ENCODE measurements at regions not wholly inside any gene's neighbourhood (a gene's known extent, or its start where the extent isn't known, plus 50 kb on each side); places are given as distances from the start of the nearest gene placed in this dataset.

DNA sequence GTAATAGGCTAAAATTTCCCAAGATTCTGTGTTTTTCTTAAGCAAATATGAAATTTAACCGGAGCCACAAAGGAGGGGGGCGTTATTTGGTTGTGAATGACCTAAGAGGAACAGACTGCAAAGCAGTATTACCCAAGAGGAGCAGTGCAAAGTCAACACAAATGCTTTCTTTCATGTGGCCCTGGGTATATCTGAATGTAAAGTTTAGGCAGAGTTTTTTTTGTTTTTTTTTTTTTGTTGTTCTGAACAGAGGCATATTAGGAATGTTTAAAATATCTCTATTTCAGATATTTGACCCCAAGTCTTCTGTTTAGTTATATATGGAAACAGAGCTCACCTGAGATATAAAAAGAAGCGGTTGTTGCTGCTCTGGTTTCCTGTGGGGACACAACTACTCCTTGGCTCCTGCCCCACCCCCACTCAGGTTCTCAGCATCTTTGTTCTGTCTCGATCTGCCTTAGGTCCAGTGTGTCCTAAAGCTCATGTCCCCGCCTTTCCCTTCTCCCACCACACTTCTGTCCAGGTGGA, 220.7 kb downstream of the RFC3 start:
- no peak overlapping the region for H3K4me3 ChIP-seq (ENCODE audit: low read depth, low read length)
- no peaks in the 10 kb centered on the region for H3K9me3 ChIP-seq (ENCODE audit: control insufficient read depth, insufficient read depth, low read depth, low read length)
- no peaks in the 10 kb centered on the region for H3K36me3 ChIP-seq (ENCODE audit: control insufficient read depth in 2 of 2, insufficient read depth in 1 of 2, low read length in 2 of 2)
- TF ChIP-seq, protein P1, sequence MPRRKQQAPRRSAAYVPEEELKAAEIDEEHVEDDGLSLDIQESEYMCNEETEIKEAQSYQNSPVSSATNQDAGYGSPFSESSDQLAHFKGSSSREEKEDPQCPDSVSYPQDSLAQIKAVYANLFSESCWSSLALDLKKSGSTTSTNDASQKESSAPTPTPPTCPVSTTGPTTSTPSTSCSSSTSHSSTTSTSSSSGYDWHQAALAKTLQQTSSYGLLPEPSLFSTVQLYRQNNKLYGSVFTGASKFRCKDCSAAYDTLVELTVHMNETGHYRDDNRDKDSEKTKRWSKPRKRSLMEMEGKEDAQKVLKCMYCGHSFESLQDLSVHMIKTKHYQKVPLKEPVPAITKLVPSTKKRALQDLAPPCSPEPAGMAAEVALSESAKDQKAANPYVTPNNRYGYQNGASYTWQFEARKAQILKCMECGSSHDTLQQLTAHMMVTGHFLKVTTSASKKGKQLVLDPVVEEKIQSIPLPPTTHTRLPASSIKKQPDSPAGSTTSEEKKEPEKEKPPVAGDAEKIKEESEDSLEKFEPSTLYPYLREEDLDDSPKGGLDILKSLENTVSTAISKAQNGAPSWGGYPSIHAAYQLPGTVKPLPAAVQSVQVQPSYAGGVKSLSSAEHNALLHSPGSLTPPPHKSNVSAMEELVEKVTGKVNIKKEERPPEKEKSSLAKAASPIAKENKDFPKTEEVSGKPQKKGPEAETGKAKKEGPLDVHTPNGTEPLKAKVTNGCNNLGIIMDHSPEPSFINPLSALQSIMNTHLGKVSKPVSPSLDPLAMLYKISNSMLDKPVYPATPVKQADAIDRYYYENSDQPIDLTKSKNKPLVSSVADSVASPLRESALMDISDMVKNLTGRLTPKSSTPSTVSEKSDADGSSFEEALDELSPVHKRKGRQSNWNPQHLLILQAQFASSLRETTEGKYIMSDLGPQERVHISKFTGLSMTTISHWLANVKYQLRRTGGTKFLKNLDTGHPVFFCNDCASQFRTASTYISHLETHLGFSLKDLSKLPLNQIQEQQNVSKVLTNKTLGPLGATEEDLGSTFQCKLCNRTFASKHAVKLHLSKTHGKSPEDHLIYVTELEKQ (tag by site-specific recombination; IDR thresholded peaks at IDR 0.05; ENCODE audit: borderline replicate concordance): no peak
- TF ChIP-seq ZFP37 (tag by site-specific recombination; IDR thresholded peaks at IDR 0.05) (no peak), ZNF341 (tag by site-specific recombination; IDR thresholded peaks at IDR 0.05; ENCODE audit: low read depth) (no peak)
- H3K27ac ChIP-seq (ENCODE audit: extremely low read depth, low read depth, low read length): no peak overlapping the region
- ChIA-PET CTCF (no interaction called here), POLR2A (no interaction called here)
- no peaks in the 10 kb centered on the region for H3K4me1 ChIP-seq (ENCODE audit: control insufficient read depth, insufficient read depth, low read length)

DNA sequence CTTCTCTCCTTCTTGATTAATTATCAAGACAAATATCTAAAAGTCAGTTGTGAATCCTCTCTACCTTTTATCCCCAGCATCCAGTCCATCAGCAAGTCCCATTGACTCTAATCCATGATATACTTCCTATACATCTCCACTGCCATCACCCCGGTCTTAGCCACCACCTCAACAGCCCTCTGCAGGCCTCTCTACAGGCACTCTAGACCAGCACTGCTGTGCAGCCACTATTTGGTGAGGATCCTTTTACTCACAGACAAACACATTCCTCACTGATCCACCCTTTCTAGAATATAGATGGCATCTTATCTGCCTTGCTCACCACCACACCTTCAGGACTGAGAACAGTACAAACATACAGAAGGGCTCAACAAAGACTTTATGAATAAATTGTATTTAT, 221.7 kb downstream of the RFC3 start:
- POLR2A ChIA-PET: no interaction called here
- H3K4me1 ChIP-seq (ENCODE audit: control insufficient read depth, insufficient read depth, low read length): no peaks in the 10 kb centered on the region; the same call in 1 of the 2 replicates

More for the DNA sequence above, 221.7 kb downstream of the RFC3 start:
- Histone ChIP-seq H3K9me3 (ENCODE audit: control insufficient read depth, insufficient read depth, low read depth, low read length) (no peaks in the 10 kb centered on the region), H3K36me3 (ENCODE audit: control insufficient read depth in 2 of 2, insufficient read depth in 1 of 2, low read length in 2 of 2) (no peaks in the 10 kb centered on the region), H3K27ac (ENCODE audit: extremely low read depth, low read depth, low read length) (no peak overlapping the region), H3K4me3 (ENCODE audit: low read depth, low read length) (no peak overlapping the region)
- no peak for TF ChIP-seq ZNF658 (tag by site-specific recombination; IDR thresholded peaks at IDR 0.05)
- TF ChIP-seq ZNF561 (tag by site-specific recombination; IDR thresholded peaks at IDR 0.05; ENCODE audit: borderline replicate concordance): no peak
- TF ChIP-seq ZNF350 (tag by site-specific recombination; IDR thresholded peaks at IDR 0.05): no peak
- no peak for TF ChIP-seq ZNF433 (tag by site-specific recombination; IDR thresholded peaks at IDR 0.05; ENCODE audit: low read depth)
- TF ChIP-seq, protein P2, sequence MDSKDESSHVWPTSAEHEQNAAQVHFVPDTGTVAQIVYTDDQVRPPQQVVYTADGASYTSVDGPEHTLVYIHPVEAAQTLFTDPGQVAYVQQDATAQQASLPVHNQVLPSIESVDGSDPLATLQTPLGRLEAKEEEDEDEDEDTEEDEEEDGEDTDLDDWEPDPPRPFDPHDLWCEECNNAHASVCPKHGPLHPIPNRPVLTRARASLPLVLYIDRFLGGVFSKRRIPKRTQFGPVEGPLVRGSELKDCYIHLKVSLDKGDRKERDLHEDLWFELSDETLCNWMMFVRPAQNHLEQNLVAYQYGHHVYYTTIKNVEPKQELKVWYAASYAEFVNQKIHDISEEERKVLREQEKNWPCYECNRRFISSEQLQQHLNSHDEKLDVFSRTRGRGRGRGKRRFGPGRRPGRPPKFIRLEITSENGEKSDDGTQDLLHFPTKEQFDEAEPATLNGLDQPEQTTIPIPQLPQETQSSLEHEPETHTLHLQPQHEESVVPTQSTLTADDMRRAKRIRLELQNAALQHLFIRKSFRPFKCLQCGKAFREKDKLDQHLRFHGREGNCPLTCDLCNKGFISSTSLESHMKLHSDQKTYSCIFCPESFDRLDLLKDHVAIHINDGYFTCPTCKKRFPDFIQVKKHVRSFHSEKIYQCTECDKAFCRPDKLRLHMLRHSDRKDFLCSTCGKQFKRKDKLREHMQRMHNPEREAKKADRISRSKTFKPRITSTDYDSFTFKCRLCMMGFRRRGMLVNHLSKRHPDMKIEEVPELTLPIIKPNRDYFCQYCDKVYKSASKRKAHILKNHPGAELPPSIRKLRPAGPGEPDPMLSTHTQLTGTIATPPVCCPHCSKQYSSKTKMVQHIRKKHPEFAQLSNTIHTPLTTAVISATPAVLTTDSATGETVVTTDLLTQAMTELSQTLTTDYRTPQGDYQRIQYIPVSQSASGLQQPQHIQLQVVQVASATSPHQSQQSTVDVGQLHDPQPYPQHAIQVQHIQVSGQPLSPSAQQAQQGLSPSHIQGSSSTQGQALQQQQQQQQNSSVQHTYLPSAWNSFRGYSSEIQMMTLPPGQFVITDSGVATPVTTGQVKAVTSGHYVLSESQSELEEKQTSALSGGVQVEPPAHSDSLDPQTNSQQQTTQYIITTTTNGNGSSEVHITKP (tag by site-specific recombination; IDR thresholded peaks at IDR 0.05): no peak
- TF ChIP-seq ZNF391 (tag by site-specific recombination; IDR thresholded peaks at IDR 0.05; ENCODE audit: borderline replicate concordance, low read depth): no peak
- TF ChIP-seq ZNF654 (tag by site-specific recombination; IDR thresholded peaks at IDR 0.05; ENCODE audit: low read depth): no peak
- TF ChIP-seq, protein P3, sequence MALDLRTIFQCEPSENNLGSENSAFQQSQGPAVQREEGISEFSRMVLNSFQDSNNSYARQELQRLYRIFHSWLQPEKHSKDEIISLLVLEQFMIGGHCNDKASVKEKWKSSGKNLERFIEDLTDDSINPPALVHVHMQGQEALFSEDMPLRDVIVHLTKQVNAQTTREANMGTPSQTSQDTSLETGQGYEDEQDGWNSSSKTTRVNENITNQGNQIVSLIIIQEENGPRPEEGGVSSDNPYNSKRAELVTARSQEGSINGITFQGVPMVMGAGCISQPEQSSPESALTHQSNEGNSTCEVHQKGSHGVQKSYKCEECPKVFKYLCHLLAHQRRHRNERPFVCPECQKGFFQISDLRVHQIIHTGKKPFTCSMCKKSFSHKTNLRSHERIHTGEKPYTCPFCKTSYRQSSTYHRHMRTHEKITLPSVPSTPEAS (tag by site-specific recombination; IDR thresholded peaks at IDR 0.05): no peak
- no peak for TF ChIP-seq ZNF664 (tag by site-specific recombination; IDR thresholded peaks at IDR 0.05)
- TF ChIP-seq, protein P4, sequence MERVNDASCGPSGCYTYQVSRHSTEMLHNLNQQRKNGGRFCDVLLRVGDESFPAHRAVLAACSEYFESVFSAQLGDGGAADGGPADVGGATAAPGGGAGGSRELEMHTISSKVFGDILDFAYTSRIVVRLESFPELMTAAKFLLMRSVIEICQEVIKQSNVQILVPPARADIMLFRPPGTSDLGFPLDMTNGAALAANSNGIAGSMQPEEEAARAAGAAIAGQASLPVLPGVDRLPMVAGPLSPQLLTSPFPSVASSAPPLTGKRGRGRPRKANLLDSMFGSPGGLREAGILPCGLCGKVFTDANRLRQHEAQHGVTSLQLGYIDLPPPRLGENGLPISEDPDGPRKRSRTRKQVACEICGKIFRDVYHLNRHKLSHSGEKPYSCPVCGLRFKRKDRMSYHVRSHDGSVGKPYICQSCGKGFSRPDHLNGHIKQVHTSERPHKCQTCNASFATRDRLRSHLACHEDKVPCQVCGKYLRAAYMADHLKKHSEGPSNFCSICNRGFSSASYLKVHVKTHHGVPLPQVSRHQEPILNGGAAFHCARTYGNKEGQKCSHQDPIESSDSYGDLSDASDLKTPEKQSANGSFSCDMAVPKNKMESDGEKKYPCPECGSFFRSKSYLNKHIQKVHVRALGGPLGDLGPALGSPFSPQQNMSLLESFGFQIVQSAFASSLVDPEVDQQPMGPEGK (tag by site-specific recombination; IDR thresholded peaks at IDR 0.05): no peak
- no peak for TF ChIP-seq ZNF155 (tag by site-specific recombination; IDR thresholded peaks at IDR 0.05)
- TF ChIP-seq FEZF1 (tag by site-specific recombination; IDR thresholded peaks at IDR 0.05): no peak
- TF ChIP-seq ZNF621 (tag by site-specific recombination; IDR thresholded peaks at IDR 0.05): no peak
- TF ChIP-seq ZNF510 (tag by site-specific recombination; IDR thresholded peaks at IDR 0.05; ENCODE audit: insufficient replicate concordance): no peak
- no peak for TF ChIP-seq ZBTB7A (tag by site-specific recombination; IDR thresholded peaks at IDR 0.05; ENCODE audit: low read depth)
- TF ChIP-seq ZNF19 (tag by site-specific recombination; IDR thresholded peaks at IDR 0.05; ENCODE audit: low read depth): no peak
- TF ChIP-seq ZNF341 (tag by site-specific recombination; IDR thresholded peaks at IDR 0.05; ENCODE audit: low read depth): no peak
- no peak for TF ChIP-seq ZNF394 (tag by site-specific recombination; IDR thresholded peaks at IDR 0.05; ENCODE audit: borderline replicate concordance)
- TF ChIP-seq BCL11B (tag by site-specific recombination; IDR thresholded peaks at IDR 0.05; ENCODE audit: low read depth): no peak
- no peak for TF ChIP-seq ZNF140 (tag by site-specific recombination; IDR thresholded peaks at IDR 0.05)
- CTCF ChIA-PET: no interaction called here
